Sciatic nerve (tissue), 2 donors: ENCODE measurements at regions not wholly inside any gene's neighbourhood (a gene's known extent, or its start where the extent isn't known, plus 50 kb on each side); places are given as distances from the start of the nearest gene placed in this dataset.
"Not testable (repeated sequence)": the region's sequence is repeated elsewhere in the genome, so short reads cannot be mapped to it uniquely, and the experiment has no call there.

Experiments
- ATAC-seq: fragments of 200-7000 bp; cut with Tn5 transposase; one replicate; pipeline ENCODE4 v1.9.1; 2020; ENCODE audit warnings: mild to moderate bottlenecking, moderate library complexity
- DNase-seq: peaks from one replicate; pipeline ENCODE4 v3.0.0-alpha.2; 2020; ENCODE audit warnings: low spot score
- intact Hi-C: fragments of 100-400 bp; cut with DNase I; formaldehyde crosslinking; loops from one replicate; pipeline ENCODE4 v1.14.2; 2022
- donor health status: DM: no; HTN: no; CAD: no.
- donor health status: DM: no; HTN: no; CAD: no.

- intact Hi-C loops, DNase-seq, ATAC-seq: not testable (repeated sequence)
These were observed 191.9 kb upstream of the SULF2 start for GRCh38 chr20:47977017-47977788.

- DNase-seq (peak; percentile 9), ATAC-seq (no peak)
- intact Hi-C loops, result no loop called here
These were observed 189.1 kb upstream of the SULF2 start for GRCh38 chr20:47974234-47974878.

GRCh38 chr20:47973519-47974233 lies 188.4 kb upstream of the SULF2 start:
- DNase-seq (peak; percentile 68), ATAC-seq (peak; percentile 84)
- intact Hi-C loops, result no loop called here

GRCh38 chr20:47972916-47973309 lies 187.6 kb upstream of the SULF2 start:
- ATAC-seq (no peak), DNase-seq (peak; percentile 33)
- intact Hi-C loops, result no loop called here

- intact Hi-C loops, DNase-seq: not testable (repeated sequence)
- ATAC-seq, result peak; percentile 52
These were observed 187.1 kb upstream of the SULF2 start for GRCh38 chr20:47972297-47972915.

- no peak for ATAC-seq
- intact Hi-C loops, result no loop called here
- DNase-seq, result no peak
These were observed 185.9 kb upstream of the SULF2 start for GRCh38 chr20:47971058-47971791.

GRCh38 chr20:47970282-47970903 lies 185.1 kb upstream of the SULF2 start:
- intact Hi-C loops, result no loop called here
- DNase-seq (no peak), ATAC-seq (no peak)

GRCh38 chr20:47969426-47969825 lies 184.1 kb upstream of the SULF2 start:
- DNase-seq (no peak), ATAC-seq (no peak)
- intact Hi-C loops, result no loop called here

GRCh38 chr20:47968541-47969310 lies 183.4 kb upstream of the SULF2 start:
- intact Hi-C loops, result no loop called here
- DNase-seq, result no peak
- ATAC-seq, result no peak

- intact Hi-C loops, result no loop called here
- DNase-seq (no peak), ATAC-seq (no peak)
These were observed 178.9 kb upstream of the SULF2 start for GRCh38 chr20:47964149-47964548.

- no peak for ATAC-seq
- DNase-seq, result no peak
- intact Hi-C loops, result no loop called here
These were observed 177.7 kb upstream of the SULF2 start for GRCh38 chr20:47963022-47963421.

GRCh38 chr20:47962286-47962963 lies 177.1 kb upstream of the SULF2 start:
- intact Hi-C loops, result no loop called here
- DNase-seq (no peak), ATAC-seq (no peak)

GRCh38 chr20:47960769-47961541 lies 175.7 kb upstream of the SULF2 start:
- DNase-seq, result no peak
- no peak for ATAC-seq
- intact Hi-C loops, result no loop called here

GRCh38 chr20:47960277-47960676 lies 175.0 kb upstream of the SULF2 start:
- ATAC-seq, result no peak
- intact Hi-C loops, result no loop called here
- no peak for DNase-seq

GRCh38 chr20:47957989-47958801 lies 172.9 kb upstream of the SULF2 start:
- intact Hi-C loops, DNase-seq: not testable (repeated sequence)
- ATAC-seq, result peak; percentile 26

GRCh38 chr20:47957135-47957534 lies 171.9 kb upstream of the SULF2 start:
- ATAC-seq (peak; percentile 20), DNase-seq (no peak)
- intact Hi-C loops, result no loop called here
